Activated CD4-positive, alpha-beta T cell treated with anti-CD3 and anti-CD28 coated beads for 48 hours (primary cell): ENCODE measurements at regions not wholly inside any gene's neighbourhood (a gene's known extent, or its start where the extent isn't known, plus 50 kb on each side); places are given as distances from the start of the nearest gene placed in this dataset.

Source experiments
- DNase-seq: peaks from one replicate; pipeline ENCODE4 v3.0.0-alpha.2; 2020

- DNase-seq, result no peak
These were observed 146.8 kb upstream of the GSE1 start for GRCh38 chr16:85466304-85466700.

GRCh38 chr16:85466989-85467388 is 146.1 kb upstream of the GSE1 start:
- DNase-seq, result no peak

GRCh38 chr16:85469929-85470590 is 143.1 kb upstream of the GSE1 start:
- no peak for DNase-seq

- DNase-seq, result no peak
These were observed 142.2 kb upstream of the GSE1 start for GRCh38 chr16:85470873-85471272.

- DNase-seq, result no peak
These were observed 141.4 kb upstream of the GSE1 start for GRCh38 chr16:85471469-85472431.

- DNase-seq, result no peak
These were observed 140.6 kb upstream of the GSE1 start for GRCh38 chr16:85472514-85472913.

GRCh38 chr16:85473323-85473722 is 139.8 kb upstream of the GSE1 start:
- no peak for DNase-seq

- no peak for DNase-seq
These were observed 139.1 kb upstream of the GSE1 start for GRCh38 chr16:85473909-85474620.

GRCh38 chr16:85474621-85475217 is 138.4 kb upstream of the GSE1 start:
- DNase-seq, result no peak

GRCh38 chr16:85475233-85475632 is 137.9 kb upstream of the GSE1 start:
- DNase-seq, result no peak

GRCh38 chr16:85475691-85476300 is 137.3 kb upstream of the GSE1 start:
- no peak for DNase-seq

GRCh38 chr16:85476389-85476788 is 136.7 kb upstream of the GSE1 start:
- DNase-seq, result no peak

GRCh38 chr16:85477801-85478363 is 135.2 kb upstream of the GSE1 start:
- DNase-seq, result no peak

GRCh38 chr16:85479972-85480726 is 133.0 kb upstream of the GSE1 start:
- DNase-seq, result no peak

- DNase-seq, result no peak
These were observed 132.4 kb upstream of the GSE1 start for GRCh38 chr16:85480727-85481101.

- no peak for DNase-seq
These were observed 131.9 kb upstream of the GSE1 start for GRCh38 chr16:85481206-85481605.

- DNase-seq, result no peak
These were observed 131.4 kb upstream of the GSE1 start for GRCh38 chr16:85481738-85482137.

- no peak for DNase-seq
These were observed 129.7 kb upstream of the GSE1 start for GRCh38 chr16:85483424-85483823.

- DNase-seq, result no peak
These were observed 128.5 kb upstream of the GSE1 start for GRCh38 chr16:85484347-85485300.

GRCh38 chr16:85485379-85485778 is 127.7 kb upstream of the GSE1 start:
- no peak for DNase-seq
